ENCODE measurements at regions not wholly inside any gene's neighbourhood (a gene's known extent, or its start where the extent isn't known, plus 50 kb on each side); places are given as distances from the start of the nearest gene placed in this dataset.

- Histone ChIP-seq H3K4me1 (ENCODE audit: control insufficient read depth, insufficient read depth, low read length) (no peaks in the 10 kb centered on the region), H3K4me3 (ENCODE audit: low read length) (no peak overlapping the region), H3K36me3 (ENCODE audit: control insufficient read depth, insufficient read depth, low read length) (no peaks in the 10 kb centered on the region), H3K27ac (ENCODE audit: low read length) (no peak overlapping the region), H3K27me3 (ENCODE audit: control insufficient read depth, insufficient read depth, low read length) (no peaks in the 10 kb centered on the region), H3K9me3 (ENCODE audit: control insufficient read depth, low read depth, low read length) (no peaks in the 10 kb centered on the region)
- no CpG with 5 or more reads among the region's 2 CpGs for WGBS (ENCODE audit: insufficient coverage, low lambda C conversion rate)
- no peak for DNase-seq
These were observed 519.8 kb upstream of the TMPO start for GRCh38 chr12:97995559-97995958.

DNA sequence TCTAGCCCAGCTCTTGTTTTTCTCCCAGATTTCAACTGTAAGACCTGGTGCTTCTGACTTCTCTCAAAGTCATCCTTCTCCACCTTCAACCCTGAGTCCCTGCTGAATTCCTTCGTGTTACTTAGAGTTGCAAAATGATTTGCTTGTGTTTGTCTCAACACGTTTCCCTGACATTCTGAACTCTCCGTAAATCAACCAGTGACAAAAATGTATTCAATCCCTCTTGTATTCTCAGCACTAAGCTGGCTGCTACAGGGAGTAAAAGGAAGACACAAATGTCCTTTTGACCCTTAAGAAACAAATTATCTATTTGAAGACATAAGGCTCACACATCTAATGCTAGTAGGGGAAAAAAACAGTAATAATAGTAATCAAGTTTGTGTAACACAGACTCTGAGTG, 514.0 kb upstream of the TMPO start:
- no peak overlapping the region for H3K4me3 ChIP-seq (ENCODE audit: low read length)
- H3K27me3 ChIP-seq (ENCODE audit: control insufficient read depth, insufficient read depth, low read length) = no peaks in the 10 kb centered on the region
- H3K36me3 ChIP-seq (ENCODE audit: control insufficient read depth, insufficient read depth, low read length) = no peaks in the 10 kb centered on the region
- H3K9me3 ChIP-seq (ENCODE audit: control insufficient read depth, low read depth, low read length) = no peaks in the 10 kb centered on the region
- no peaks in the 10 kb centered on the region for H3K4me1 ChIP-seq (ENCODE audit: control insufficient read depth, insufficient read depth, low read length)
- 0% methylated on average over 1 of the region's 3 CpGs for WGBS (ENCODE audit: insufficient coverage, low lambda C conversion rate)
- no peak for DNase-seq
- no peak overlapping the region for H3K27ac ChIP-seq (ENCODE audit: low read length)

GRCh38 chr12:98002887-98003493, 512.4 kb upstream of the TMPO start:
- H3K9me3 ChIP-seq (ENCODE audit: control insufficient read depth, low read depth, low read length) = no peaks in the 10 kb centered on the region
- no peak overlapping the region for H3K27ac ChIP-seq (ENCODE audit: low read length)
- H3K4me3 ChIP-seq (ENCODE audit: low read length) = no peak overlapping the region
- WGBS (ENCODE audit: insufficient coverage, low lambda C conversion rate) = no CpG with 5 or more reads among the region's 9 CpGs
- no peaks in the 10 kb centered on the region for H3K36me3 ChIP-seq (ENCODE audit: control insufficient read depth, insufficient read depth, low read length)
- peak; percentile 10 to 12 for DNase-seq
- no peaks in the 10 kb centered on the region for H3K4me1 ChIP-seq (ENCODE audit: control insufficient read depth, insufficient read depth, low read length)
- no peaks in the 10 kb centered on the region for H3K27me3 ChIP-seq (ENCODE audit: control insufficient read depth, insufficient read depth, low read length)

- Histone ChIP-seq H3K27ac (ENCODE audit: low read length) (no peak overlapping the region), H3K4me1 (ENCODE audit: control insufficient read depth, insufficient read depth, low read length) (no peaks in the 10 kb centered on the region), H3K36me3 (ENCODE audit: control insufficient read depth, insufficient read depth, low read length) (no peaks in the 10 kb centered on the region), H3K27me3 (ENCODE audit: control insufficient read depth, insufficient read depth, low read length) (no peaks in the 10 kb centered on the region), H3K9me3 (ENCODE audit: control insufficient read depth, low read depth, low read length) (no peaks in the 10 kb centered on the region), H3K4me3 (ENCODE audit: low read length) (no peak overlapping the region)
- no peak for DNase-seq
- 76% methylated on average over 1 of the region's 1 CpG for WGBS (ENCODE audit: insufficient coverage, low lambda C conversion rate)
These were observed 507.4 kb upstream of the TMPO start for GRCh38 chr12:98007963-98008362.

GRCh38 chr12:98013560-98013959, 501.8 kb upstream of the TMPO start:
- WGBS (ENCODE audit: insufficient coverage, low lambda C conversion rate) = 80% methylated on average over 1 of the region's 5 CpGs
- H3K9me3 ChIP-seq (ENCODE audit: control insufficient read depth, low read depth, low read length) = peaks cover 3% of the 10 kb centered on the region
- H3K36me3 ChIP-seq (ENCODE audit: control insufficient read depth, insufficient read depth, low read length) = no peaks in the 10 kb centered on the region
- H3K27ac ChIP-seq (ENCODE audit: low read length) = no peak overlapping the region
- no peaks in the 10 kb centered on the region for H3K27me3 ChIP-seq (ENCODE audit: control insufficient read depth, insufficient read depth, low read length)
- no peak overlapping the region for H3K4me3 ChIP-seq (ENCODE audit: low read length)
- DNase-seq = no peak
- no peaks in the 10 kb centered on the region for H3K4me1 ChIP-seq (ENCODE audit: control insufficient read depth, insufficient read depth, low read length)

DNA sequence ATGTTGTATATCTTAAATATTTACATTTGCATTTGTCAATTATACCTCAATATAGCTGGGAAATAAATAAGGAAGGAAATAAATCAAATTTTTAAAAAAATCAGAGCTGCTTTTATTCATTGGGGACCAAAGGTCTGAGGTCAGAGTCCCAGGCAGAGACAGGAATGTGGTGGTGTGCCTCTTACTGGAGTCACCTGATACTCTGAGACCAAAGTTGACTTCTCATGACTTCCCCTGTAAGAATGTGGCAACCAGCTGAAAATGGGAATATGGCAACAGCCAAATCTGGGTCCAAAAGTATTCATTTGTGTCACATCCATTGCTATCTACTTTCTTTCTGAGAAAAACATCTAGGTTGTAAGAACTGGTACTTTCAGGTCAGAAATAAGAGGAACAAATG, 496.6 kb upstream of the TMPO start:
- Histone ChIP-seq H3K27me3 (ENCODE audit: control insufficient read depth, insufficient read depth, low read length) (no peaks in the 10 kb centered on the region), H3K9me3 (ENCODE audit: control insufficient read depth, low read depth, low read length) (peaks cover 3% of the 10 kb centered on the region), H3K36me3 (ENCODE audit: control insufficient read depth, insufficient read depth, low read length) (no peaks in the 10 kb centered on the region), H3K27ac (ENCODE audit: low read length) (peak overlapping the region; percentile 39), H3K4me3 (ENCODE audit: low read length) (no peak overlapping the region), H3K4me1 (ENCODE audit: control insufficient read depth, insufficient read depth, low read length) (no peaks in the 10 kb centered on the region)
- DNase-seq = peak; percentile 63 to 87

GRCh38 chr12:98020376-98020775, 495.0 kb upstream of the TMPO start:
- H3K27me3 ChIP-seq (ENCODE audit: control insufficient read depth, insufficient read depth, low read length) = no peaks in the 10 kb centered on the region

GRCh38 chr12:98022961-98023360, 492.4 kb upstream of the TMPO start:
- H3K27ac ChIP-seq (ENCODE audit: low read length) = no peak overlapping the region
- H3K27me3 ChIP-seq (ENCODE audit: control insufficient read depth, insufficient read depth, low read length) = no peaks in the 10 kb centered on the region
- no peaks in the 10 kb centered on the region for H3K4me1 ChIP-seq (ENCODE audit: control insufficient read depth, insufficient read depth, low read length)
- DNase-seq = no peak
- H3K9me3 ChIP-seq (ENCODE audit: control insufficient read depth, low read depth, low read length) = peaks cover 3% of the 10 kb centered on the region
- H3K36me3 ChIP-seq (ENCODE audit: control insufficient read depth, insufficient read depth, low read length) = no peaks in the 10 kb centered on the region
- no peak overlapping the region for H3K4me3 ChIP-seq (ENCODE audit: low read length)

More at GRCh38 chr12:98020376-98020775, 495.0 kb upstream of the TMPO start:
- Histone ChIP-seq H3K27ac (ENCODE audit: low read length) (no peak overlapping the region), H3K36me3 (ENCODE audit: control insufficient read depth, insufficient read depth, low read length) (no peaks in the 10 kb centered on the region), H3K4me1 (ENCODE audit: control insufficient read depth, insufficient read depth, low read length) (no peaks in the 10 kb centered on the region), H3K4me3 (ENCODE audit: low read length) (no peak overlapping the region), H3K9me3 (ENCODE audit: control insufficient read depth, low read depth, low read length) (peaks cover 3% of the 10 kb centered on the region)
- DNase-seq = no peak

DNA sequence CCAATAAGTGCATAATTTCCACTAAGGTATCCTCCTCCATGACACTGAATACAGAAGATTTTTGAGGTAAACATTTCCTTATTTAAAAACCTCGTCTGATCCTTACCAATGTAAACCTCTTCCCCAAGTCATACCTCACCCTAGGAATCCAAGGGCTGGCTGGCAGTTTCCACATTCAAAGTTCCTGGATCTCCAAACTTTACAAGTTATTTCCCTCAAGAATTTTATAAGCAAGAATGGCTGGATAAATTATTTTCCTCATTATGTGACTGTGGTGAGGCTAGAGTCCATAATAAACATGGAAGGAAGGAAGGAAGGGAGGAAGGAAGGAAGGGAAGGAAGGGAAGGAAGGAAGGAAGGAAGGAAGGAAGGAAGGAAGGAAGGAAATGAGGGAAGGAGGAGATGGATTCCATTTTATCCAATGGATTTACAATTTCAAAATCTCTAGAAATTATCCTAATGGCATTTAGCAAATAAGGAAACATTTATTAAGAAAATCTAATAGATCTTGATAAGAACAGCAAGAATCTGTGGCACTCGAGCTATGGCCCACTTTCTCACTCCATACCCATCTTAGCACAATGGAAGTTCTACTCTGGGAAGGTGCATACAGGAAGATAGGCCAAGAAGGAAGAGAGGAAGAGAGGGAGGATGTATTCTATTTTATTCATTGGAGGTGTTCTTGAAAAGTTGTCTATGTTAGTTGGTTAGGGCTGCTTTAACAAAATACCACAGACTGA, 477.8 kb upstream of the TMPO start:
- 50% methylated on average over 1 of the region's 2 CpGs for WGBS (ENCODE audit: insufficient coverage, low lambda C conversion rate)
- no peaks in the 10 kb centered on the region for H3K4me1 ChIP-seq (ENCODE audit: control insufficient read depth, insufficient read depth, low read length)
- H3K27me3 ChIP-seq (ENCODE audit: control insufficient read depth, insufficient read depth, low read length) = no peaks in the 10 kb centered on the region
- H3K36me3 ChIP-seq (ENCODE audit: control insufficient read depth, insufficient read depth, low read length) = no peaks in the 10 kb centered on the region
- no peak overlapping the region for H3K27ac ChIP-seq (ENCODE audit: low read length)
- no peak for DNase-seq
- H3K4me3 ChIP-seq (ENCODE audit: low read length) = no peak overlapping the region
- peaks cover 11% of the 10 kb centered on the region for H3K9me3 ChIP-seq (ENCODE audit: control insufficient read depth, low read depth, low read length)

- Histone ChIP-seq H3K9me3 (ENCODE audit: control insufficient read depth, low read depth, low read length) (peaks cover 8% of the 10 kb centered on the region), H3K4me3 (ENCODE audit: low read length) (no peak overlapping the region), H3K36me3 (ENCODE audit: control insufficient read depth, insufficient read depth, low read length) (no peaks in the 10 kb centered on the region), H3K27ac (ENCODE audit: low read length) (no peak overlapping the region), H3K27me3 (ENCODE audit: control insufficient read depth, insufficient read depth, low read length) (no peaks in the 10 kb centered on the region), H3K4me1 (ENCODE audit: control insufficient read depth, insufficient read depth, low read length) (no peaks in the 10 kb centered on the region)
- DNase-seq = no peak
These were observed 472.7 kb upstream of the TMPO start for GRCh38 chr12:98042668-98043067.

- H3K9me3 ChIP-seq (ENCODE audit: control insufficient read depth, low read depth, low read length) = peaks cover 3% of the 10 kb centered on the region
- H3K4me3 ChIP-seq (ENCODE audit: low read length) = no peak overlapping the region
- DNase-seq = no peak
- no peaks in the 10 kb centered on the region for H3K36me3 ChIP-seq (ENCODE audit: control insufficient read depth, insufficient read depth, low read length)
- no peak overlapping the region for H3K27ac ChIP-seq (ENCODE audit: low read length)
- WGBS (ENCODE audit: insufficient coverage, low lambda C conversion rate) = no CpG with 5 or more reads among the region's 4 CpGs
- H3K4me1 ChIP-seq (ENCODE audit: control insufficient read depth, insufficient read depth, low read length) = no peaks in the 10 kb centered on the region
- H3K27me3 ChIP-seq (ENCODE audit: control insufficient read depth, insufficient read depth, low read length) = no peaks in the 10 kb centered on the region
These were observed 470.0 kb upstream of the TMPO start for GRCh38 chr12:98045395-98045794.

All from large intestine (tissue), 3 donors.